Liver (tissue), 8 donors: ENCODE measurements at regions not wholly inside any gene's neighbourhood (a gene's known extent, or its start where the extent isn't known, plus 50 kb on each side); places are given as distances from the start of the nearest gene placed in this dataset.

Experiments used
- DNase-seq: peaks from one replicate; pipeline ENCODE4 v3.0.0-alpha.2; 2017; ENCODE audit warnings: low spot score
- H3K27ac ChIP-seq, 2 donors: one replicate each; pipeline ENCODE4 v1.7.0; 2013; ENCODE audit warnings: inconsistent platforms in 2 of 2, low read length in 2 of 2, control low read depth in 1 of 2, low read depth in 1 of 2, mild to moderate bottlenecking in 1 of 2
- H3K27me3 ChIP-seq, 4 donors: one replicate each; pipeline versions ENCODE4 v1.6.1 to v1.7.0; 2013; ENCODE audit warnings: low read length in 3 of 4, inconsistent platforms in 1 of 4, mild to moderate bottlenecking in 1 of 4, moderate library complexity in 1 of 4; ENCODE audit not compliant: control insufficient read depth in 4 of 4, insufficient read depth in 4 of 4
- H3K36me3 ChIP-seq, 4 donors: one replicate each; pipeline versions ENCODE4 v1.6.1 to v1.7.0; 2013; ENCODE audit warnings: low read length in 3 of 4, mild to moderate bottlenecking in 3 of 4, low read depth in 1 of 4, moderate library complexity in 1 of 4; ENCODE audit not compliant: control insufficient read depth in 4 of 4, insufficient read depth in 3 of 4
- H3K4me1 ChIP-seq, 4 donors: one replicate each; pipeline versions ENCODE4 v1.6.1 to v1.7.0; 2013; ENCODE audit warnings: low read length in 3 of 4, mild to moderate bottlenecking in 3 of 4, moderate library complexity in 1 of 4; ENCODE audit not compliant: control insufficient read depth in 4 of 4, insufficient read depth in 4 of 4
- H3K4me3 ChIP-seq, 3 donors: one replicate each; pipeline versions ENCODE4 v1.6.1 to v1.7.0; 2013; ENCODE audit warnings: low read length in 3 of 3, control low read depth in 1 of 3, low read depth in 1 of 3, mild to moderate bottlenecking in 1 of 3
- H3K9ac ChIP-seq, 2 donors: one replicate each; pipeline ENCODE4 v1.7.0; 2013; ENCODE audit warnings: low read length in 2 of 2, mild to moderate bottlenecking in 2 of 2, moderate library complexity in 2 of 2, control low read depth in 1 of 2, low read depth in 1 of 2
- H3K9me3 ChIP-seq, 4 donors: one replicate each; pipeline versions ENCODE4 v1.6.1 to v1.7.0; 2013; ENCODE audit warnings: low read length in 3 of 4; ENCODE audit not compliant: control insufficient read depth in 4 of 4
- ATF3 ChIP-seq: IDR thresholded peaks from 2 replicates; pipeline ENCODE4 v1.6.1; 2016; ENCODE audit warnings: antibody characterized with exemption
- CTCF ChIP-seq: fragments of 150-350 bp; IDR thresholded peaks from 2 replicates; pipeline ENCODE4 v1.5.1; 2017; ENCODE audit warnings: improper control_type of control experiment, low read depth, low read length; ENCODE audit not compliant: missing input control
- EGR1 ChIP-seq, 2 donors: IDR thresholded peaks; 2 replicates each; pipeline ENCODE4 v1.6.1; 2016 to 2018; ENCODE audit warnings: antibody characterized with exemption in 2 of 2, low read depth in 2 of 2
- FOXA1 ChIP-seq: IDR thresholded peaks from 2 replicates; pipeline ENCODE4 v1.6.1; 2016; ENCODE audit warnings: antibody characterized with exemption
- FOXA2 ChIP-seq: IDR thresholded peaks from 2 replicates; pipeline ENCODE4 v1.6.1; 2016; ENCODE audit warnings: antibody characterized with exemption
- GABPA ChIP-seq, 2 donors: IDR thresholded peaks in 1 of 2; conservative IDR thresholded peaks in 1 of 2; 2 replicates each; pipeline ENCODE4 v1.6.1; 2016; ENCODE audit warnings: antibody characterized with exemption in 2 of 2, mild to moderate bottlenecking in 1 of 2, moderate library complexity in 1 of 2
- HNF4A ChIP-seq, 2 donors: conservative IDR thresholded peaks; 2 replicates each; pipeline ENCODE4 v1.6.1; 2016; ENCODE audit warnings: antibody characterized with exemption in 2 of 2, mild to moderate bottlenecking in 2 of 2
- HNF4G ChIP-seq: IDR thresholded peaks from 2 replicates; pipeline ENCODE4 v1.6.1; 2016; ENCODE audit warnings: antibody characterized with exemption
- JUND ChIP-seq, 2 donors: IDR thresholded peaks; 2 replicates each; pipeline ENCODE4 v1.6.1; 2016; ENCODE audit warnings: antibody characterized with exemption in 2 of 2
- MAX ChIP-seq: IDR thresholded peaks from 2 replicates; pipeline ENCODE4 v1.6.1; 2016; ENCODE audit warnings: antibody characterized with exemption
- NR2F2 ChIP-seq: IDR thresholded peaks from 2 replicates; pipeline ENCODE4 v1.6.1; 2016; ENCODE audit warnings: antibody characterized with exemption
- RXRA ChIP-seq, 2 donors: IDR thresholded peaks; 2 replicates each; pipeline ENCODE4 v1.6.1; 2017 to 2018; ENCODE audit warnings: antibody characterized with exemption in 2 of 2, mild to moderate bottlenecking in 1 of 2
- TAF1 ChIP-seq: conservative IDR thresholded peaks from 2 replicates; pipeline ENCODE4 v1.6.1; 2016; ENCODE audit warnings: antibody characterized with exemption, mild to moderate bottlenecking
- ZBTB33 ChIP-seq: IDR thresholded peaks from 2 replicates; pipeline ENCODE4 v1.6.1; 2016; ENCODE audit warnings: antibody characterized with exemption
- WGBS: extraction: QIAGEN DNeasy Blood & Tissue Kit; methylation state at CpG from one replicate; pipeline ENCODE4 v1.1.7; 2013; 5-methylcytosine and 5-hydroxymethylcytosine counted together
- donor health status: healthy.
- donor health status: healthy.
- donor health status: healthy.
- donor health status: healthy.
- donor health status: healthy.

- WGBS = 86% methylated on average over 8 of the region's 8 CpGs
- H3K4me3 ChIP-seq = no peak overlapping the region
- no peak for TF ChIP-seq RXRA (IDR thresholded peaks at IDR 0.05)
- TF ChIP-seq JUND (IDR thresholded peaks at IDR 0.05) = no peak
- TF ChIP-seq MAX = no peak
- TF ChIP-seq GABPA (IDR thresholded peaks at IDR 0.05 in 1 of 2, conservative IDR thresholded peaks at IDR 0.05 in 1 of 2) = no peak
- TF ChIP-seq HNF4G = no peak
- no peak for TF ChIP-seq ZBTB33
- no peak for TF ChIP-seq HNF4A (conservative IDR thresholded peaks at IDR 0.05)
- H3K4me1 ChIP-seq = no peaks in the 10 kb centered on the region
- no peak overlapping the region for H3K27ac ChIP-seq
- H3K9ac ChIP-seq = no peak overlapping the region
- H3K9me3 ChIP-seq = no peaks in the 10 kb centered on the region
- no peaks in the 10 kb centered on the region for H3K36me3 ChIP-seq
- no peaks in the 10 kb centered on the region for H3K27me3 ChIP-seq
- DNase-seq = no peak
Measured at GRCh38 chr2:173452416-173452815, 97.7 kb downstream of the CDCA7 start.

DNA sequence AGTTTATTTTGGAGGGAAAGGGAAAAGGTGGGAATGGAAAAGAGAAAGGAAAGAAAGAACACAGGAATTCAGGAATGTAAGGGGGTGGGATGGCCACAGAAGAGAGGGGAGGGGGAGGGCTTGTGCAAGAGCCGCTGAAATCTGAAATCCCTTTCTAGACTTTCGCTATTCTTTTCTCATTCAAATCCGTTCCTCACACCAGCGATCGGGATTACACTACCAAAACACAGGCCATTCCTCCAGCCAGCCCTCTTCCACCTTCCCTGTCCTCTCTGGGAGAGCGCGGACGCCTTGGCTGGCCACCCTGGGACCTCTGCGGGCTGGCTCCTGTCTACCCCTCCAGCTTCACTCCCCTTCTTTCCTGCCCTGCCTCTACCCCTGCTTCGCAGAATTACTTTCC, 102.3 kb downstream of the CDCA7 start:
- Histone ChIP-seq H3K27ac (no peak overlapping the region), H3K9ac (no peak overlapping the region), H3K9me3 (no peaks in the 10 kb centered on the region), H3K4me3 (no peak overlapping the region), H3K36me3 (no peaks in the 10 kb centered on the region), H3K27me3 (no peaks in the 10 kb centered on the region), H3K4me1 (no peaks in the 10 kb centered on the region)
- 89% methylated on average over 10 of the region's 10 CpGs for WGBS
- no peak for DNase-seq
- no peak for TF ChIP-seq FOXA1
- no peak for TF ChIP-seq HNF4G
- no peak for TF ChIP-seq EGR1 (IDR thresholded peaks at IDR 0.05; ENCODE audit: low read depth in 2 of 2)
- TF ChIP-seq TAF1 = no peak
- TF ChIP-seq ZBTB33 = no peak
- no peak for TF ChIP-seq HNF4A (conservative IDR thresholded peaks at IDR 0.05)
- TF ChIP-seq ATF3 = no peak
- no peak for TF ChIP-seq CTCF
- no peak for TF ChIP-seq NR2F2
- TF ChIP-seq FOXA2 = no peak
